H1 (cell line): ENCODE measurements at regions not wholly inside any gene's neighbourhood (a gene's known extent, or its start where the extent isn't known, plus 50 kb on each side); places are given as distances from the start of the nearest gene placed in this dataset.

Source experiments
- CTCF ChIA-PET: fragments of 300-600 bp; sonication (Branson Sonifier 250); formaldehyde crosslinking; loops from one replicate; lab custom pipeline; 2021; ENCODE audit not compliant: partially characterized antibody; lab: Charles Lee
- POLR2A ChIA-PET: fragments of 300-600 bp; sonication (Branson Sonifier 250); formaldehyde crosslinking; loops from one replicate; lab custom pipeline; 2021; ENCODE audit warnings: inconsistent platforms; ENCODE audit not compliant: partially characterized antibody; lab: Charles Lee
- DNase-seq, 2 experiments: peaks; one replicate each; pipeline versions ENCODE4 v3.0.0 to v3.0.0-alpha.2; 2010 to 2022; ENCODE audit warnings: low spot score in 2 of 2, low read depth in 1 of 2, mixed read lengths in 1 of 2
- FAIRE-seq: peaks from 2 replicates; lab custom pipeline; 2011; peaks lifted over from hg19 to GRCh38; lab: Jason Lieb, UNC
- H2AFZ ChIP-seq: 2 replicates; pipeline ENCODE4 v1.8.1; 2012; ENCODE audit warnings: low read length, inconsistent platforms
- H2AK5ac ChIP-seq: 2 replicates; pipeline ENCODE4 v1.6.1; 2013; ENCODE audit warnings: low read depth, low read length
- H2BK120ac ChIP-seq: replicated peaks from 2 replicates; pipeline ENCODE3; 2013; ENCODE audit warnings: low read depth, low read length, inconsistent platforms
- H2BK12ac ChIP-seq: 2 replicates; pipeline ENCODE4 v1.6.1; 2013; ENCODE audit warnings: low read depth, low read length
- H2BK15ac ChIP-seq: 2 replicates; pipeline ENCODE4 v1.6.1; 2013; ENCODE audit warnings: low read length
- H2BK20ac ChIP-seq: 2 replicates; pipeline ENCODE4 v1.6.1; 2013; ENCODE audit warnings: low read length
- H2BK5ac ChIP-seq: 2 replicates; pipeline ENCODE4 v1.6.1; 2013; ENCODE audit warnings: low read depth, low read length
- H3K14ac ChIP-seq: 2 replicates; pipeline ENCODE4 v1.6.1; 2013; ENCODE audit warnings: inconsistent platforms; ENCODE audit not compliant: insufficient read length
- H3K18ac ChIP-seq: 2 replicates; pipeline ENCODE4 v1.6.1; 2013; ENCODE audit warnings: low read length; ENCODE audit errors: extremely low read depth
- H3K23ac ChIP-seq: 2 replicates; pipeline ENCODE4 v1.6.1; 2013; ENCODE audit warnings: inconsistent platforms; ENCODE audit not compliant: insufficient read length
- H3K23me2 ChIP-seq: 2 replicates; pipeline ENCODE4 v1.6.1; 2013; ENCODE audit warnings: low read depth, low read length
- H3K27ac ChIP-seq: 2 replicates; pipeline ENCODE4 v1.6.1; 2011; ENCODE audit warnings: low read depth, low read length, inconsistent platforms
- H3K27me3 ChIP-seq, 4 experiments: replicated peaks in 1 of 4; 1 replicate in 1 of 4; 2 replicates in 3 of 4; pipeline versions ENCODE4 v1.6.1 to v1.8.1; 2011 to 2013; ENCODE audit warnings: low read length in 3 of 4, mild to moderate bottlenecking in 3 of 4, inconsistent platforms in 2 of 4, mixed read lengths in 2 of 4, moderate library complexity in 1 of 4; ENCODE audit not compliant: control insufficient read depth in 3 of 4, insufficient read depth in 3 of 4; ENCODE audit errors: extremely low read depth in 1 of 4
- H3K36me3 ChIP-seq, 4 experiments: 2 replicates each; pipeline versions ENCODE4 v1.6.1 to v1.8.1; 2011 to 2013; ENCODE audit warnings: mild to moderate bottlenecking in 4 of 4, low read length in 3 of 4, moderate library complexity in 2 of 4, control low read depth in 1 of 4, inconsistent platforms in 1 of 4; ENCODE audit not compliant: insufficient read depth in 4 of 4, control insufficient read depth in 2 of 4
- H3K4ac ChIP-seq: replicated peaks from 2 replicates; pipeline ENCODE3; 2013; ENCODE audit warnings: low read length, low read depth, mixed read lengths, inconsistent platforms; ENCODE audit not compliant: insufficient read length
- H3K4me1 ChIP-seq, 4 experiments: replicated peaks in 1 of 4; 1 replicate in 1 of 4; 2 replicates in 3 of 4; pipeline versions ENCODE4 v1.6.1 to v1.8.1; 2011 to 2013; ENCODE audit warnings: low read length in 3 of 4, inconsistent platforms in 2 of 4, mixed read lengths in 1 of 4; ENCODE audit not compliant: insufficient read depth in 4 of 4, control insufficient read depth in 3 of 4
- H3K4me2 ChIP-seq, 2 experiments: 2 replicates each; pipeline versions ENCODE4 v1.6.1 to v1.8.1; 2011 to 2013; ENCODE audit warnings: low read depth in 2 of 2, low read length in 2 of 2, control low read depth in 1 of 2, inconsistent platforms in 1 of 2, mild to moderate bottlenecking in 1 of 2; ENCODE audit not compliant: insufficient read depth in 1 of 2
- H3K4me3 ChIP-seq, 4 experiments: fragments of 200-600, 300-600 bp in 1 of 4; sonication (generic), shearing (Covaris generic), sonication (Bioruptor Twin) in 1 of 4; 2 replicates each; pipeline versions ENCODE4 v1.5.1 to v1.8.1; 2011 to 2016; ENCODE audit warnings: low read length in 4 of 4, low read depth in 3 of 4, control low read depth in 2 of 4, inconsistent platforms in 2 of 4, mild to moderate bottlenecking in 2 of 4, mixed read lengths in 1 of 4, moderate library complexity in 1 of 4; ENCODE audit not compliant: insufficient read depth in 2 of 4; ENCODE audit errors: extremely low read depth in 1 of 4
- H3K56ac ChIP-seq: replicated peaks from 2 replicates; pipeline ENCODE3; 2013; ENCODE audit warnings: low read depth, mild to moderate bottlenecking, mixed read lengths, low read length, inconsistent platforms; ENCODE audit not compliant: insufficient read length
- H3K79me1 ChIP-seq: 2 replicates; pipeline ENCODE4 v1.6.1; 2013; ENCODE audit warnings: low read depth, low read length, control low read depth
- H3K79me2 ChIP-seq, 2 experiments: 2 replicates each; pipeline versions ENCODE4 v1.6.1 to v1.8.1; 2012 to 2013; ENCODE audit warnings: low read length in 2 of 2, mild to moderate bottlenecking in 2 of 2, inconsistent platforms in 1 of 2; ENCODE audit not compliant: insufficient read depth in 2 of 2, control insufficient read depth in 1 of 2
- H3K9ac ChIP-seq, 4 experiments: replicated peaks in 1 of 4; 1 replicate in 1 of 4; 2 replicates in 3 of 4; pipeline versions ENCODE4 v1.6.1 to v1.8.1; 2011 to 2013; ENCODE audit warnings: low read depth in 3 of 4, low read length in 3 of 4, control low read depth in 2 of 4, mild to moderate bottlenecking in 2 of 4, moderate library complexity in 2 of 4, inconsistent platforms in 1 of 4; ENCODE audit errors: extremely low read depth in 1 of 4
- H3K9me3 ChIP-seq, 2 experiments: 2 replicates each; pipeline versions ENCODE4 v1.6.1 to v1.8.1; 2012 to 2013; ENCODE audit warnings: mild to moderate bottlenecking in 2 of 2, moderate library complexity in 2 of 2, control low read depth in 1 of 2, inconsistent platforms in 1 of 2, low read depth in 1 of 2, low read length in 1 of 2, mixed read lengths in 1 of 2; ENCODE audit not compliant: insufficient read depth in 2 of 2
- H4K20me1 ChIP-seq, 2 experiments: replicated peaks in 1 of 2; 2 replicates each; pipeline versions ENCODE3 to v1.8.1; 2011 to 2013; ENCODE audit warnings: inconsistent platforms in 2 of 2, low read length in 2 of 2, mild to moderate bottlenecking in 1 of 2; ENCODE audit not compliant: insufficient read depth in 2 of 2, control insufficient read depth in 1 of 2
- H4K5ac ChIP-seq: 2 replicates; pipeline ENCODE4 v1.6.1; 2013; ENCODE audit warnings: low read length, low read depth, mixed read lengths, inconsistent platforms; ENCODE audit not compliant: insufficient read length
- H4K8ac ChIP-seq: 2 replicates; pipeline ENCODE4 v1.8.0; 2013; ENCODE audit warnings: mild to moderate bottlenecking, moderate library complexity, low read length, inconsistent platforms; ENCODE audit not compliant: insufficient read depth; ENCODE audit errors: extremely low read depth
- H4K91ac ChIP-seq: replicated peaks from 2 replicates; pipeline ENCODE3; 2013; ENCODE audit warnings: low read length, mixed read lengths, inconsistent platforms; ENCODE audit not compliant: insufficient read length
- ATF2 ChIP-seq: IDR thresholded peaks from 2 replicates; pipeline ENCODE4 v1.6.1; 2012; ENCODE audit warnings: low read length, inconsistent platforms
- BRCA1 ChIP-seq: IDR thresholded peaks from 2 replicates; pipeline ENCODE4 v1.6.1; 2012; ENCODE audit warnings: low read depth, low read length, improper control_type of control experiment
- CEBPB ChIP-seq: IDR thresholded peaks from 2 replicates; pipeline ENCODE4 v1.6.1; 2012; ENCODE audit warnings: low read depth, low read length
- EGR1 ChIP-seq: IDR thresholded peaks from 2 replicates; pipeline ENCODE4 v1.6.1; 2011; ENCODE audit warnings: low read depth, low read length, borderline replicate concordance
- EP300 ChIP-seq, 2 experiments: IDR thresholded peaks; 1 replicate in 1 of 2; 2 replicates in 1 of 2; pipeline ENCODE4 v1.6.1; 2011 to 2012; ENCODE audit warnings: low read depth in 2 of 2, low read length in 2 of 2, mild to moderate bottlenecking in 2 of 2, borderline replicate concordance in 1 of 2, inconsistent platforms in 1 of 2, moderate library complexity in 1 of 2
- HDAC2 ChIP-seq, 2 experiments: fragments of 300-600 bp in 1 of 2; sonication (generic) in 1 of 2; IDR thresholded peaks; 2 replicates each; pipeline ENCODE4 v1.6.1; 2011 to 2012; ENCODE audit warnings: low read depth in 2 of 2, low read length in 2 of 2, mild to moderate bottlenecking in 2 of 2, moderate library complexity in 2 of 2, borderline replicate concordance in 1 of 2, inconsistent platforms in 1 of 2
- JUN ChIP-seq: IDR thresholded peaks from 2 replicates; pipeline ENCODE4 v1.6.1; 2011; ENCODE audit warnings: low read depth, mild to moderate bottlenecking, improper control_type of control experiment, low read length
- JUND ChIP-seq: IDR thresholded peaks from 2 replicates; pipeline ENCODE4 v1.6.1; 2011; ENCODE audit warnings: mild to moderate bottlenecking, improper control_type of control experiment, low read length
- POLR2A ChIP-seq, 2 experiments: IDR thresholded peaks; 1 replicate in 1 of 2; 2 replicates in 1 of 2; pipeline ENCODE4 v1.6.1; 2011; ENCODE audit warnings: low read depth in 2 of 2, low read length in 2 of 2, mild to moderate bottlenecking in 2 of 2; ENCODE audit errors: control extremely low read depth in 1 of 2
- RNF2 ChIP-seq: fragments of 200-900, 300-1000 bp; sonication (generic); IDR thresholded peaks from 2 replicates; pipeline ENCODE4 v1.7.1; 2016; ENCODE audit warnings: borderline replicate concordance, low read depth, mild to moderate bottlenecking, antibody characterized with exemption, low read length; ENCODE audit not compliant: poor library complexity, severe bottlenecking; ENCODE audit errors: missing control alignments
- TCF12 ChIP-seq: IDR thresholded peaks from 2 replicates; pipeline ENCODE4 v1.6.1; 2011; ENCODE audit warnings: low read depth, mild to moderate bottlenecking, low read length
- ZNF274 ChIP-seq: IDR thresholded peaks from 2 replicates; pipeline ENCODE4 v1.7.0; 2012; ENCODE audit warnings: low read length, borderline replicate concordance; ENCODE audit errors: extremely low read depth
- WGBS, 2 experiments: shearing (Covaris generic) in 1 of 2; methylation state at CpG; one replicate each; pipeline versions ENCODE4 v1.1.6 to v1.1.7; 2013 to 2015; ENCODE audit warnings: low lambda C conversion rate in 2 of 2, mixed read lengths in 2 of 2, inconsistent platforms in 1 of 2, low coverage in 1 of 2, missing lambda C conversion rate in 1 of 2; ENCODE audit not compliant: insufficient replicate concordance in 2 of 2, insufficient coverage in 1 of 2, insufficient read length in 1 of 2; ENCODE audit errors: extremely low coverage in 1 of 2, missing lambda C conversion rate in 1 of 2; 5-methylcytosine and 5-hydroxymethylcytosine counted together

GRCh38 chr4:10298681-10299080 is 158.5 kb downstream of the ZNF518B start:
- FAIRE-seq, result no peak
- Histone ChIP-seq H4K5ac (no peak overlapping the region), H4K20me1 (no peaks in the 10 kb centered on the region), H3K9me3 (no peaks in the 10 kb centered on the region), H3K36me3 (no peaks in the 10 kb centered on the region), H3K4me3 (no peak overlapping the region), H2BK20ac (no peak overlapping the region), H3K56ac (no peak overlapping the region), H3K79me2 (no peaks in the 10 kb centered on the region), H3K9ac (no peak overlapping the region), H2BK120ac (no peak overlapping the region), H2BK12ac (no peak overlapping the region), H2AK5ac (no peak overlapping the region), H3K14ac (no peak overlapping the region), H4K8ac (no peak overlapping the region), H3K4me1 (peaks cover 0 to 13% (median 4%) of the 10 kb centered on the region in 4 experiments; a peak in 4 of 7 replicates), H3K4me2 (no peak overlapping the region), H3K23me2 (no peaks in the 10 kb centered on the region), H3K79me1 (no peaks in the 10 kb centered on the region), H3K4ac (no peak overlapping the region), H3K27ac (no peak overlapping the region), H2AFZ (peak overlapping the region; percentile 58; the same call in 1 of the 2 replicates), H3K18ac (no peak overlapping the region), H2BK5ac (no peak overlapping the region), H3K23ac (no peak overlapping the region), H2BK15ac (no peak overlapping the region), H4K91ac (no peak overlapping the region), H3K27me3 (peaks cover 0 to 1% (median 0%) of the 10 kb centered on the region in 4 experiments; a peak in 1 of 7 replicates)
- 92% methylated on average over 3 of the region's 3 CpGs; no CpG with 5 or more reads in 1 of the 2 experiments for WGBS, 2 experiments
- TF ChIP-seq POLR2A (IDR thresholded peaks at IDR 0.05; ENCODE audit: control extremely low read depth in 1 of 2, low read depth in 2 of 2, low read length in 2 of 2) (no peak), RNF2 (no peak), JUN (no peak), JUND (no peak), HDAC2 (IDR thresholded peaks at IDR 0.05; ENCODE audit: borderline replicate concordance in 1 of 2, low read depth in 2 of 2, low read length in 2 of 2) (no peak), ZNF274 (no peak), CEBPB (no peak), EP300 (IDR thresholded peaks at IDR 0.05; ENCODE audit: borderline replicate concordance in 1 of 2, low read depth in 2 of 2, low read length in 2 of 2) (no peak), BRCA1 (no peak), ATF2 (no peak), EGR1 (no peak), TCF12 (no peak)
- ChIA-PET CTCF (interaction anchor here (1.1 to 2.1 kb wide), 8 partner anchors 10 to 157 kb away, joined by 3 to 6 read pairs (median 4); no protein-coding TSS in a partner anchor), POLR2A (interaction anchor here (0.7 kb wide), 1 partner anchor 48 kb away, joined by 4 read pairs; no protein-coding TSS in a partner anchor)
- DNase-seq, result no peak
